Testis (tissue), 2 donors: ENCODE measurements at regions not wholly inside any gene's neighbourhood (a gene's known extent, or its start where the extent isn't known, plus 50 kb on each side); places are given as distances from the start of the nearest gene placed in this dataset.

Experiments used
- DNase-seq: peaks from one replicate; pipeline ENCODE4 v3.0.0-alpha.2; 2019
- H3K27ac ChIP-seq, 2 donors: fragments of 200-600 bp; sonication (generic); one replicate each; pipeline ENCODE4 v1.5.1; 2019
- H3K27me3 ChIP-seq: fragments of 200-600 bp; sonication (generic); one replicate; pipeline ENCODE4 v1.5.1; 2019
- H3K36me3 ChIP-seq: fragments of 200-600 bp; sonication (generic); one replicate; pipeline ENCODE4 v1.5.1; 2017; ENCODE audit warnings: low read depth; ENCODE audit errors: missing control alignments
- H3K4me1 ChIP-seq: fragments of 200-600 bp; sonication (generic); one replicate; pipeline ENCODE4 v1.5.1; 2019
- H3K4me3 ChIP-seq, 2 donors: fragments of 200-600 bp; sonication (generic); one replicate each; pipeline ENCODE4 v1.5.1; 2017 to 2019
- H3K9me3 ChIP-seq: fragments of 200-600 bp; sonication (generic); one replicate; pipeline ENCODE4 v1.5.1; 2017
- POLR2A ChIP-seq: fragments of 450-650 bp; IDR thresholded peaks from one replicate; pipeline ENCODE4 v1.6.1; 2017; ENCODE audit warnings: antibody characterized with exemption, mild to moderate bottlenecking, moderate library complexity
- WGBS, 2 donors: methylation state at CpG; one replicate each; pipeline ENCODE4 v1.1.5; 2018; 5-methylcytosine and 5-hydroxymethylcytosine counted together
- intact Hi-C: fragments of 100-400 bp; cut with DNase I; formaldehyde crosslinking; loops from one replicate; pipeline ENCODE4 v1.15.1; 2023; ENCODE audit warnings: low total_unique reads
- TF ChIP-seq, protein P1 (sequence below), 3 experiments: fragments of 450-650 bp in 2 of 3; fragments of 200-600 bp in 1 of 3; sonication (generic) in 1 of 3; IDR thresholded peaks; one replicate each; pipeline ENCODE4 v1.5.1; 2016 to 2019; ENCODE audit warnings: antibody characterized with exemption in 3 of 3, mild to moderate bottlenecking in 2 of 3, moderate library complexity in 1 of 3

DNA sequence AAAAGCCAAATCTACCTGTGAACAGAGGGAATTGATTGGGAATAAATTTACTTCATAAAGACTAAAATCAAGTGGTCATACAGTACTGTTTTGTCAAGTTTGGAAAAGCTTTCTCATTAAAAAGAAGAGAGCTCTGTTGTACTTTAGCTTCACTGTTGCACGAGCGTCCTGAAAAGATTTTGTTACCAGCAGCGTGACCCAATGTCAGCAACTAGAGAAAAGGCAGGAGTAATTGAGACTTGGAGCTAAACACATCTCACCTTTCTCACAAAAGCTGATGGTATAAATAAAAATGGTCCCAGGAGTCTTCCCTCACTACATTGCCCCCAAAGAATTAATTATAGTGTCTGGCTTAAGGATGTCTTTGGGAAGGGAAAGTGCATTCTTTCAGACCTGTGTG is 613.7 kb downstream of the OLFM4 start:
- H3K4me1 ChIP-seq, result no peaks in the 10 kb centered on the region
- H3K4me3 ChIP-seq, result no peak overlapping the region
- no peak overlapping the region for H3K27ac ChIP-seq
- no peaks in the 10 kb centered on the region for H3K9me3 ChIP-seq
- H3K36me3 ChIP-seq, result no peaks in the 10 kb centered on the region
- no peak for TF ChIP-seq POLR2A
- TF ChIP-seq, protein P1, sequence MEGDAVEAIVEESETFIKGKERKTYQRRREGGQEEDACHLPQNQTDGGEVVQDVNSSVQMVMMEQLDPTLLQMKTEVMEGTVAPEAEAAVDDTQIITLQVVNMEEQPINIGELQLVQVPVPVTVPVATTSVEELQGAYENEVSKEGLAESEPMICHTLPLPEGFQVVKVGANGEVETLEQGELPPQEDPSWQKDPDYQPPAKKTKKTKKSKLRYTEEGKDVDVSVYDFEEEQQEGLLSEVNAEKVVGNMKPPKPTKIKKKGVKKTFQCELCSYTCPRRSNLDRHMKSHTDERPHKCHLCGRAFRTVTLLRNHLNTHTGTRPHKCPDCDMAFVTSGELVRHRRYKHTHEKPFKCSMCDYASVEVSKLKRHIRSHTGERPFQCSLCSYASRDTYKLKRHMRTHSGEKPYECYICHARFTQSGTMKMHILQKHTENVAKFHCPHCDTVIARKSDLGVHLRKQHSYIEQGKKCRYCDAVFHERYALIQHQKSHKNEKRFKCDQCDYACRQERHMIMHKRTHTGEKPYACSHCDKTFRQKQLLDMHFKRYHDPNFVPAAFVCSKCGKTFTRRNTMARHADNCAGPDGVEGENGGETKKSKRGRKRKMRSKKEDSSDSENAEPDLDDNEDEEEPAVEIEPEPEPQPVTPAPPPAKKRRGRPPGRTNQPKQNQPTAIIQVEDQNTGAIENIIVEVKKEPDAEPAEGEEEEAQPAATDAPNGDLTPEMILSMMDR (IDR thresholded peaks at IDR 0.05), result no peak
- 46 to 79% methylated on average over 3 of the region's 3 CpGs for WGBS, 2 donors
- H3K27me3 ChIP-seq, result no peaks in the 10 kb centered on the region
- intact Hi-C loops, result no loop called here
- no peak for DNase-seq

- DNase-seq, result no peak
- no peaks in the 10 kb centered on the region for H3K9me3 ChIP-seq
- H3K36me3 ChIP-seq, result no peaks in the 10 kb centered on the region
- intact Hi-C loops, result no loop called here
- 64 to 86% methylated on average over 3 of the region's 3 CpGs for WGBS, 2 donors
- H3K4me3 ChIP-seq, result no peak overlapping the region
- no peak overlapping the region for H3K27ac ChIP-seq
- H3K27me3 ChIP-seq, result no peaks in the 10 kb centered on the region
- TF ChIP-seq POLR2A, result no peak
- TF ChIP-seq, protein P1 (IDR thresholded peaks at IDR 0.05), result no peak
- no peaks in the 10 kb centered on the region for H3K4me1 ChIP-seq
These were observed 620.1 kb downstream of the OLFM4 start for GRCh38 chr13:53648673-53649072.

DNA sequence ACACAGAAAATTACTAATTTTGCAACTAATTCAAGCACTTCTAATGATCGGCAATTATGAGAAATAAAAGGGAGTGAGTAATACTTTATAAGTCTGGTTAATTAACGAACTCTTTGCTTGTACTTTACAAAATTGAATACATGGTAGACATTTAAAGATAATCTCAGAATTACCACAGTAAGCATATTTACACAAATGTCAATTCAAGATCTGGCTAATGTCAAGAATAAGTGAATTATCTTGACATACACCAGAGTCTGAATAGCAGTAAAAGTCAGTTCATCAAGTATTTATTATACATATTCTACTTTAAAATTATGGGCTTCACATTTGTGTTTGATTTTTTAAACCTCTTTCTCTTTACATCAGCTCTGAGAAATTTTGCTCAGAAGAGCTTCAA is 643.4 kb downstream of the OLFM4 start:
- TF ChIP-seq, protein P1 (IDR thresholded peaks at IDR 0.05), result no peak
- no peak for TF ChIP-seq POLR2A
- Histone ChIP-seq H3K9me3 (no peaks in the 10 kb centered on the region), H3K27me3 (no peaks in the 10 kb centered on the region), H3K4me1 (no peaks in the 10 kb centered on the region), H3K36me3 (no peaks in the 10 kb centered on the region), H3K4me3 (no peak overlapping the region), H3K27ac (no peak overlapping the region)
- DNase-seq, result no peak
- WGBS, 2 donors, result 54 to 60% methylated on average over 2 of the region's 2 CpGs
- intact Hi-C loops, result no loop called here

- Histone ChIP-seq H3K27ac (no peak overlapping the region), H3K9me3 (no peaks in the 10 kb centered on the region)
- intact Hi-C loops, result no loop called here
These were observed 654.5 kb downstream of the OLFM4 start for GRCh38 chr13:53683146-53683545.

GRCh38 chr13:53683608-53684007 is 655.0 kb downstream of the OLFM4 start:
- Histone ChIP-seq H3K36me3 (no peaks in the 10 kb centered on the region), H3K27ac (no peak overlapping the region), H3K4me3 (no peak overlapping the region), H3K9me3 (no peaks in the 10 kb centered on the region), H3K27me3 (no peaks in the 10 kb centered on the region), H3K4me1 (no peaks in the 10 kb centered on the region)
- no peak for DNase-seq
- TF ChIP-seq, protein P1 (IDR thresholded peaks at IDR 0.05), result no peak
- TF ChIP-seq POLR2A, result no peak
- intact Hi-C loops, result no loop called here
- 91 to 92% methylated on average over 2 of the region's 2 CpGs for WGBS, 2 donors

More at GRCh38 chr13:53683146-53683545, 654.5 kb downstream of the OLFM4 start:
- WGBS, 2 donors, result 89 to 91% methylated on average over 1 of the region's 1 CpG
- TF ChIP-seq POLR2A, result no peak
- Histone ChIP-seq H3K27me3 (no peaks in the 10 kb centered on the region), H3K4me3 (no peak overlapping the region), H3K4me1 (no peaks in the 10 kb centered on the region), H3K36me3 (no peaks in the 10 kb centered on the region)
- DNase-seq, result no peak
